Right lobe of liver (tissue), 6 donors: ENCODE measurements at regions not wholly inside any gene's neighbourhood (a gene's known extent, or its start where the extent isn't known, plus 50 kb on each side); places are given as distances from the start of the nearest gene placed in this dataset.
"Not testable (repeated sequence)": the region's sequence is repeated elsewhere in the genome, so short reads cannot be mapped to it uniquely, and the experiment has no call there.

Experiments
- ATAC-seq, 4 donors: fragments of 200-7000 bp; cut with Tn5 transposase; one replicate each; pipeline ENCODE4 v1.9.1; 2020; ENCODE audit warnings: mild to moderate bottlenecking in 4 of 4, moderate library complexity in 4 of 4
- DNase-seq, 3 donors: peaks; one replicate each; pipeline ENCODE4 v3.0.0-alpha.2; 2020
- H3K27ac ChIP-seq, 3 donors: fragments of 200-600 bp; one replicate each; pipeline ENCODE4 v1.8.0; 2022
- H3K27me3 ChIP-seq, 2 donors: fragments of 200-600 bp; one replicate each; pipeline ENCODE4 v1.8.0; 2022
- H3K36me3 ChIP-seq, 4 donors: fragments of 200-600 bp; sonication (generic) in 1 of 4; one replicate each; pipeline versions ENCODE4 v1.5.1 to v1.8.0; 2017 to 2022; ENCODE audit warnings: control low read depth in 1 of 4
- H3K4me1 ChIP-seq, 4 donors: fragments of 200-600 bp; sonication (generic) in 1 of 4; one replicate each; pipeline versions ENCODE4 v1.5.1 to v1.8.0; 2017 to 2022; ENCODE audit warnings: control low read depth in 1 of 4
- H3K4me3 ChIP-seq, 3 donors: fragments of 200-600 bp; one replicate each; pipeline ENCODE4 v1.8.0; 2022
- H3K9me3 ChIP-seq, 4 donors: fragments of 200-600 bp; sonication (generic) in 1 of 4; one replicate each; pipeline versions ENCODE4 v1.5.1 to v1.8.0; 2017 to 2022; ENCODE audit warnings: control low read depth in 1 of 4
- CTCF ChIP-seq, 4 donors: fragments of 200-600 bp in 3 of 4; fragments of 450-650 bp in 1 of 4; IDR thresholded peaks; one replicate each; pipeline versions ENCODE4 v1.5.1 to v1.8.0; 2016 to 2022; ENCODE audit warnings: antibody characterized with exemption in 4 of 4, mild to moderate bottlenecking in 2 of 4
- POLR2A ChIP-seq: fragments of 450-650 bp; IDR thresholded peaks from one replicate; pipeline ENCODE4 v1.6.1; 2017; ENCODE audit warnings: antibody characterized with exemption, mild to moderate bottlenecking
- WGBS: methylation state at CpG from one replicate; pipeline ENCODE4 v1.1.6; 2018; ENCODE audit warnings: low coverage, low lambda C conversion rate; ENCODE audit not compliant: insufficient coverage; ENCODE audit errors: missing lambda C conversion rate; 5-methylcytosine and 5-hydroxymethylcytosine counted together
- intact Hi-C, 2 donors: fragments of 100-400 bp; cut with DNase I; formaldehyde crosslinking; loops; one replicate each; pipeline versions ENCODE4 v1.11.2 to v1.14.1; 2022
- donor health status: DM: no; HTN: yes; CAD: no.
- donor health status: DM: no; HTN: no; CAD: no.
- donor health status: DM: no; HTN: no; CAD: no.
- donor health status: DM: no; HTN: yes; CAD: no.
- donor health status: DM: no; HTN: yes; CAD: no.

GRCh38 chr11:56843816-56844215 lies 95.3 kb upstream of the OR9G4 start:
- intact Hi-C loops: loop anchor here (10.0 kb wide), 2 partner anchors 281 to 401 kb away; no protein-coding TSS in a partner anchor
- H3K4me3 ChIP-seq: no peak overlapping the region
- 45% methylated on average over 2 of the region's 2 CpGs for WGBS
- TF ChIP-seq POLR2A (no peak), CTCF (IDR thresholded peaks at IDR 0.05) (no peak)
- no peak for DNase-seq
- no peaks in the 10 kb centered on the region for H3K27me3 ChIP-seq
- no peaks in the 10 kb centered on the region for H3K9me3 ChIP-seq
- H3K27ac ChIP-seq: no peak overlapping the region
- no peaks in the 10 kb centered on the region for H3K4me1 ChIP-seq
- ATAC-seq: no peak
- no peaks in the 10 kb centered on the region for H3K36me3 ChIP-seq

- Histone ChIP-seq H3K36me3 (no peaks in the 10 kb centered on the region), H3K27me3 (no peaks in the 10 kb centered on the region), H3K27ac (no peak overlapping the region), H3K4me1 (no peaks in the 10 kb centered on the region), H3K9me3 (no peaks in the 10 kb centered on the region), H3K4me3 (no peak overlapping the region)
- DNase-seq (no peak), ATAC-seq (no peak)
- no peak for TF ChIP-seq POLR2A
- no peak for TF ChIP-seq CTCF (IDR thresholded peaks at IDR 0.05)
- intact Hi-C loops: loop anchor here (10.0 kb wide), 2 partner anchors 282 to 402 kb away; no protein-coding TSS in a partner anchor
- WGBS: 45% methylated on average over 5 of the region's 5 CpGs
Observed at GRCh38 chr11:56842814-56843794, 94.6 kb upstream of the OR9G4 start.

- intact Hi-C loops: loop anchor here (10.0 kb wide), 2 partner anchors 283 to 403 kb away; no protein-coding TSS in a partner anchor
- no peaks in the 10 kb centered on the region for H3K4me1 ChIP-seq
- ATAC-seq (peak; percentile 87 to 93 (median 88)), DNase-seq (peak in 1 of 3 donors; percentile 52)
- no peaks in the 10 kb centered on the region for H3K36me3 ChIP-seq
- WGBS: 12% methylated on average over 8 of the region's 8 CpGs
- TF ChIP-seq POLR2A: no peak
- TF ChIP-seq CTCF (IDR thresholded peaks at IDR 0.05): peak; percentile 66 to 79 (median 72)
- H3K27me3 ChIP-seq: no peaks in the 10 kb centered on the region
- no peak overlapping the region for H3K27ac ChIP-seq
- H3K9me3 ChIP-seq: no peaks in the 10 kb centered on the region
- no peak overlapping the region for H3K4me3 ChIP-seq
Observed at GRCh38 chr11:56841210-56841810, 92.8 kb upstream of the OR9G4 start.

- H3K4me1 ChIP-seq, ATAC-seq, H3K36me3 ChIP-seq, DNase-seq, H3K4me3 ChIP-seq, H3K27ac ChIP-seq, intact Hi-C loops, H3K27me3 ChIP-seq, H3K9me3 ChIP-seq: not testable (repeated sequence)
- 86% methylated on average over 2 of the region's 5 CpGs for WGBS
Observed at GRCh38 chr11:56827357-56827756, 78.9 kb upstream of the OR9G4 start.

- H3K36me3 ChIP-seq: no peaks in the 10 kb centered on the region
- WGBS: 69% methylated on average over 2 of the region's 2 CpGs
- ATAC-seq (no peak), DNase-seq (no peak)
- H3K27me3 ChIP-seq: no peaks in the 10 kb centered on the region
- intact Hi-C loops: no loop called here
- no peak overlapping the region for H3K27ac ChIP-seq
- no peak for TF ChIP-seq CTCF (IDR thresholded peaks at IDR 0.05)
- no peak for TF ChIP-seq POLR2A
- H3K9me3 ChIP-seq: no peaks in the 10 kb centered on the region
- no peak overlapping the region for H3K4me3 ChIP-seq
- H3K4me1 ChIP-seq: no peaks in the 10 kb centered on the region
Observed at GRCh38 chr11:56819916-56820315, 71.4 kb upstream of the OR9G4 start.
